ENCODE measurements at regions not wholly inside any gene's neighbourhood (a gene's known extent, or its start where the extent isn't known, plus 50 kb on each side); places are given as distances from the start of the nearest gene placed in this dataset.

DNA sequence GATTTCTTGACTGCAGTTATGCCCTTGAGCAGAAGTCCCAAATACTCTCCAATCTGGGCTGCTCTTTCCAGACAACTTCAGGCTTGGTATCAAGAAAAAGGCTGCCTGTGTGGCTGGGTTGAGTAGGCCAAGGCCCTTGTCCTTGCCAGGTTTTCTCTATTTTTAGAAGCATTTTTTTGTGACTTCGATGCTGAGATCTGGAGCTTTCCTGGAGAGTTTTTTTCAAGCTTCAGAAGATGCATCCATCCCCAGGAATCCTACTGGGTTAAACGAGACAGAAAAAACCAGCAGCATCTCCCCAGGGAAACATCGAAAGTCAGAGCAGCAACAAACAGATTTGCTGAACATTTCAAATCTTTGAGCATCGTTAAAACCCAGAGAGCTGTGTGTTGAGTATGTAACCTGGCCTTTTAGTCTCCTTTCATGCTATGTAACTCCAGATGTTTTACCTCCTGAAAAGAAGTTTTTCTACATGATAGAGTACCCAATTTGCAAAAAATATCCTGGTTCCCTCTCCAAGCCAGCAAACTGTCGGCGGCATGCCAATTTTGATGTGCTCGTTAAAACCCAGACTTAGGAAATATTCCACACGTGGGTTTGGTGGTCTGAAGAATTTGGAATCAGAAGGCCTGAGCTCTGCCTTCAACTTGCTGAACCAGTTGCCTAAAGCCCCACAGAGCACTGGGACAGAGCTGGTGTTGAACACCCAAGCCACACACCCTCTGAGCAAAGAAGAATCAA, 98.1 kb upstream of the ALDH1B1 start:
- TF ChIP-seq EZH2 (IDR thresholded peaks at IDR 0.05; ENCODE audit: insufficient read depth, poor library complexity, severe bottlenecking), result no peak
- no peak for TF ChIP-seq EZH2phosphoT487 (IDR thresholded peaks at IDR 0.05; ENCODE audit: insufficient read depth, low read depth)
